BE2C (cell line): ENCODE measurements at regions not wholly inside any gene's neighbourhood (a gene's known extent, or its start where the extent isn't known, plus 50 kb on each side); places are given as distances from the start of the nearest gene placed in this dataset.

Experiments
- DNase-seq: peaks from one replicate; pipeline ENCODE4 v3.0.0-alpha.2; 2020
- H3K27me3 ChIP-seq: fragments of 250-450 bp; sonication (Bioruptor Pico); 2 replicates; pipeline ENCODE4 v1.5.1; 2020; ENCODE audit warnings: mild to moderate bottlenecking
- H3K36me3 ChIP-seq: fragments of 250-450 bp; sonication (Bioruptor Pico); 2 replicates; pipeline ENCODE4 v1.5.1; 2020; ENCODE audit warnings: mild to moderate bottlenecking
- H3K4me1 ChIP-seq: fragments of 250-450 bp; sonication (Bioruptor Pico); 2 replicates; pipeline ENCODE4 v1.5.1; 2020
- H3K4me3 ChIP-seq: 2 replicates; pipeline ENCODE4 v1.5.1; 2011; ENCODE audit warnings: low read depth, low read length
- H3K9me3 ChIP-seq: fragments of 250-450 bp; sonication (Bioruptor Pico); 2 replicates; pipeline ENCODE4 v1.5.1; 2020
- CTCF ChIP-seq: IDR thresholded peaks from 2 replicates; pipeline ENCODE4 v1.5.1; 2012; ENCODE audit warnings: mild to moderate bottlenecking, low read depth, low read length

GRCh38 chr3:76500746-76501275, 539.1 kb upstream of the ROBO2 start:
- no peak for DNase-seq
- TF ChIP-seq CTCF: no peak
- H3K36me3 ChIP-seq: no peaks in the 10 kb centered on the region
- H3K27me3 ChIP-seq: no peaks in the 10 kb centered on the region
- no peaks in the 10 kb centered on the region for H3K9me3 ChIP-seq
- H3K4me1 ChIP-seq: no peaks in the 10 kb centered on the region
- H3K4me3 ChIP-seq: no peak overlapping the region

DNA sequence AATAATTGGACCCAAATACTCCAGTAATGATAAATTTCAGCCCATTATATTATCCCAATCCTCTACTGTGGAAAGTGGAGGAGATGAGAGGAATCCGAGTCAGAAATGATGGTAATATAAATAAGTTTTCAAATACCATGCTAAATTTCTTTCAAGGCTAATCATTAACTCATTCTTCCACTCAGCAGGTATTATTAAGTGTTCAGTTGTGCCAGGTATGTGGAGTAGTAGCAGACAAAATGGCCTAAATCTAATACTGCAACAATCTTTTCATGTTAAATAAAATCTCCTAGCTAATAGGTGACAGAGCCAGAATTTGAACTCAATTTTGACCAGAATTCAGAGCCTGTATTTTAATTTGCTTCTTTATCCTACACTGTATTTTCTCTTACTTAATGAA, 538.6 kb upstream of the ROBO2 start:
- Histone ChIP-seq H3K27me3 (no peaks in the 10 kb centered on the region), H3K4me3 (no peak overlapping the region), H3K4me1 (no peaks in the 10 kb centered on the region), H3K9me3 (no peaks in the 10 kb centered on the region), H3K36me3 (no peaks in the 10 kb centered on the region)
- DNase-seq: no peak
- TF ChIP-seq CTCF: no peak

DNA sequence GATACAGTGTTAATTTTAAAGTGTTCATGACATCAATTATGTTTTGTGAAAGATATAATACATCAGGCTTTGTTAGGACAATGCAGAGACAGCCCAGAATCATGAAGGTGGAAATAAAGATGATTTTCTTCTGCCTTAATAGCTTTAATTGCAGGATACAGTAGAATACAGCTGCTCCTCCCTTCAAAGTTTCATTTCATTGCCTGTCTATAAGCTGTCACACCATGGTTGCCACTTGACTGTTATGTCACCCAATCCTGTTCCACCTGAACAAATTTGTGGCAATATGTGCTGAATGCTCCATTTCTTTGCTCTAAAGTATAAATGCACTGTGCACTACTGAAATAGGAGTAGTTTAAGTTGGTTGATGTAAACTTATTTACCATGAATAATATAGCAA, 537.8 kb upstream of the ROBO2 start:
- Histone ChIP-seq H3K4me1 (no peaks in the 10 kb centered on the region), H3K27me3 (no peaks in the 10 kb centered on the region), H3K36me3 (no peaks in the 10 kb centered on the region), H3K9me3 (no peaks in the 10 kb centered on the region), H3K4me3 (no peak overlapping the region)
- DNase-seq: no peak
- no peak for TF ChIP-seq CTCF

- H3K4me1 ChIP-seq: no peaks in the 10 kb centered on the region
- TF ChIP-seq CTCF: no peak
- no peaks in the 10 kb centered on the region for H3K36me3 ChIP-seq
- H3K27me3 ChIP-seq: no peaks in the 10 kb centered on the region
- H3K4me3 ChIP-seq: no peak overlapping the region
- H3K9me3 ChIP-seq: no peaks in the 10 kb centered on the region
- no peak for DNase-seq
These were observed 534.6 kb upstream of the ROBO2 start for GRCh38 chr3:76505202-76505845.

DNA sequence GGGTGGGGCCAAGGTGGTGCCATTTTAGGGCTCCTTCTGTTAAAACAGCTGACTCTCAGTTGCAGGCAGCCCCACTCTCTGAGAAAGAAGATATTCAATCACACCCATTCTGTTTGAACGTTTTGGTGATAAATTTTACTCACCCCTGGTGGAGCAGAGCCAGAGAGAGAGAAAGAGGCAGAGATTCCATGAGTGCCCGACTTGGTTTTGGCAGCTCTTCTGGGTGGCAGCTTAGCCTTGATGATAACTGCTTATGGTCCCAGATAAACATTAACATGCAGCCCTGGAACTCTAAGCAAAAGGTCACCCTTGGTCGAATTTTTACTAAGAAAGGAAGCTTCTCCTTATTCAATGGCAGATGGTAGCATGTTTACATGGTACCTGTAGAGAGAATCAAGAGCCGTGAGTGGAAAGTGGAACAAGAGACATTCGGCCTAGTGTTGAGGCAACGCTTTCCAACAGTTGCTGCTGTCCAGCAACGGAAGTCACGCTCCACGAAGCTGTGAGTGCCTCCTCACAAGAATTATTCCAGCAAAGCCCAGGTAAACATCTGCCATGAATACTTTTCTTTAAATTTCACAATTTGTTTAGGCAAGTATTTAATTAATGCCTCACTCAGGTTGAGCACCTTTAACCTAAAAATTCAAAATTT, 530.6 kb upstream of the ROBO2 start:
- no peak overlapping the region for H3K4me3 ChIP-seq
- no peaks in the 10 kb centered on the region for H3K36me3 ChIP-seq
- no peaks in the 10 kb centered on the region for H3K27me3 ChIP-seq
- no peak for DNase-seq
- no peaks in the 10 kb centered on the region for H3K4me1 ChIP-seq
- no peaks in the 10 kb centered on the region for H3K9me3 ChIP-seq
- TF ChIP-seq CTCF: no peak

DNA sequence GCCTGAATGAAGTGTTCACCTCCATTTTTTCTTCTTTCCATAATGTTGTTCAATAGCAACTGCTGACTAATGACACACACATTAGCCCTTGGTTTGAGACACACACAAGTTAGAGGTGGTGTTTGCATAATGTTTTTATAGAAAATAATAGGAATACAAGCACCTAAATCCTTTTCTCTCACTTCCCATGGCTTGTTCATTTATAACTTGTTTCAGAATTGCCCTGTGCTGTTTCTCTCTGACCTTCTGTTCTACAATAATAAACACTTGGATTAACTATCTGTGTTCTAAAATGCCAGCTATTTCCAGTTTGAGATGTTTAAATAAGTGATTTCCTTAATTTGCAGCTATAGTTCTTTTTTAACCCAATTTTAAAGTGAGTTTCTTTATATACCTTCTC, 525.1 kb upstream of the ROBO2 start:
- Histone ChIP-seq H3K27me3 (no peaks in the 10 kb centered on the region), H3K9me3 (no peaks in the 10 kb centered on the region), H3K4me3 (no peak overlapping the region), H3K4me1 (no peaks in the 10 kb centered on the region), H3K36me3 (no peaks in the 10 kb centered on the region)
- DNase-seq: no peak
- no peak for TF ChIP-seq CTCF
